ENCODE measurements at regions not wholly inside any gene's neighbourhood (a gene's known extent, or its start where the extent isn't known, plus 50 kb on each side); places are given as distances from the start of the nearest gene placed in this dataset.

- Histone ChIP-seq H3K4me1 (ENCODE audit: control insufficient read depth, insufficient read depth, low read length) (no peaks in the 10 kb centered on the region), H3K4me3 (ENCODE audit: low read length) (no peak overlapping the region), H3K36me3 (ENCODE audit: control insufficient read depth, insufficient read depth, low read length) (no peaks in the 10 kb centered on the region), H3K27me3 (ENCODE audit: control insufficient read depth, insufficient read depth, low read length) (no peaks in the 10 kb centered on the region), H3K9me3 (ENCODE audit: control insufficient read depth, insufficient read depth, low read length) (no peaks in the 10 kb centered on the region), H3K27ac (ENCODE audit: low read length) (no peak overlapping the region)
- DNase-seq = no peak
- intact Hi-C loops (cut with micrococcal nuclease) = no loop called here
- H3K9me3 Mint-ChIP-seq = peaks cover 0 to 2% of the 10 kb centered on the region in 2 donors
- H3K27me3 Mint-ChIP-seq (ENCODE audit: low read depth in 2 of 2) = no peaks in the 10 kb centered on the region
- H3K36me3 Mint-ChIP-seq = no peaks in the 10 kb centered on the region
- no peak for ATAC-seq
- TF ChIP-seq CTCF (IDR thresholded peaks at IDR 0.05) = no peak
- H3K4me1 Mint-ChIP-seq = no peaks in the 10 kb centered on the region
- no peak overlapping the region for H3K4me3 Mint-ChIP-seq
- H3K27ac Mint-ChIP-seq = no peak overlapping the region
- WGBS (ENCODE audit: insufficient coverage) = 31% methylated on average over 2 of the region's 2 CpGs
These were observed 269.2 kb upstream of the SALL1 start for GRCh38 chr16:51420247-51420646.

DNA sequence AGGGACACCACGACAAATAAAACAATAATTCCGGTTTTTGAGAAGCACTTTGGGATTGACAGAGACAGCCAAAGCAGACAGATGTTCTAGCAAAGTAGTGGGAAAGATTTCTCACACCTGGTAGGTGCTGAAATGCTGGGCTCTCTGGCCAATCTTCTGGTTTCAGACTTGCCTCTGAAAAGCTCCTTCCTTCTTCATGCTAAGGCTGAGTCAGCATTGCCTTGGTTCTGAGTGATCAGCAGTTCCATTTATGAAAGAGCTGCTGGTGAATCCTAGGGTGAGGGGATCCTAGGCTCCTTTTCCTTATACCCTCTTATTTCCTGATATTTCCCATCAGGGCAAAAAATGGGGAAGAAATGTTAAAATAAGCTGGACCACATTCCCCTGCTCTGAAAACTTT is 268.7 kb upstream of the SALL1 start:
- no peak overlapping the region for H3K27ac ChIP-seq (ENCODE audit: low read length)
- no peaks in the 10 kb centered on the region for H3K27me3 Mint-ChIP-seq (ENCODE audit: low read depth in 2 of 2)
- no peak for TF ChIP-seq CTCF (IDR thresholded peaks at IDR 0.05)
- H3K4me1 ChIP-seq (ENCODE audit: control insufficient read depth, insufficient read depth, low read length) = no peaks in the 10 kb centered on the region
- intact Hi-C loops (cut with micrococcal nuclease) = no loop called here
- H3K9me3 ChIP-seq (ENCODE audit: control insufficient read depth, insufficient read depth, low read length) = no peaks in the 10 kb centered on the region
- no peaks in the 10 kb centered on the region for H3K36me3 Mint-ChIP-seq
- H3K27me3 ChIP-seq (ENCODE audit: control insufficient read depth, insufficient read depth, low read length) = no peaks in the 10 kb centered on the region
- no peak overlapping the region for H3K27ac Mint-ChIP-seq
- ATAC-seq = no peak
- no peak overlapping the region for H3K4me3 ChIP-seq (ENCODE audit: low read length)
- 71% methylated on average over 2 of the region's 2 CpGs for WGBS (ENCODE audit: insufficient coverage)
- no peaks in the 10 kb centered on the region for H3K36me3 ChIP-seq (ENCODE audit: control insufficient read depth, insufficient read depth, low read length)
- no peak for DNase-seq
- H3K4me1 Mint-ChIP-seq = no peaks in the 10 kb centered on the region
- H3K4me3 Mint-ChIP-seq = no peak overlapping the region
- H3K9me3 Mint-ChIP-seq = peaks cover 0 to 2% of the 10 kb centered on the region in 2 donors

GRCh38 chr16:51418258-51418657 is 267.2 kb upstream of the SALL1 start:
- ATAC-seq = no peak

More at GRCh38 chr16:51418258-51418657, 267.2 kb upstream of the SALL1 start:
- no peaks in the 10 kb centered on the region for H3K36me3 ChIP-seq (ENCODE audit: control insufficient read depth, insufficient read depth, low read length)
- H3K9me3 ChIP-seq (ENCODE audit: control insufficient read depth, insufficient read depth, low read length) = no peaks in the 10 kb centered on the region
- no peak for TF ChIP-seq CTCF (IDR thresholded peaks at IDR 0.05)
- Mint-ChIP-seq H3K27me3 (ENCODE audit: low read depth in 2 of 2) (no peaks in the 10 kb centered on the region), H3K27ac (no peak overlapping the region), H3K4me3 (no peak overlapping the region), H3K36me3 (no peaks in the 10 kb centered on the region), H3K4me1 (no peaks in the 10 kb centered on the region), H3K9me3 (peaks cover 0 to 2% of the 10 kb centered on the region in 2 donors)
- no peaks in the 10 kb centered on the region for H3K27me3 ChIP-seq (ENCODE audit: control insufficient read depth, insufficient read depth, low read length)
- 80% methylated on average over 4 of the region's 6 CpGs for WGBS (ENCODE audit: insufficient coverage)
- intact Hi-C loops (cut with micrococcal nuclease) = no loop called here
- H3K4me3 ChIP-seq (ENCODE audit: low read length) = no peak overlapping the region
- H3K27ac ChIP-seq (ENCODE audit: low read length) = no peak overlapping the region
- no peak for DNase-seq
- H3K4me1 ChIP-seq (ENCODE audit: control insufficient read depth, insufficient read depth, low read length) = no peaks in the 10 kb centered on the region
